GM23338 (cell line): ENCODE measurements at regions not wholly inside any gene's neighbourhood (a gene's known extent, or its start where the extent isn't known, plus 50 kb on each side); places are given as distances from the start of the nearest gene placed in this dataset.
"Not testable (repeated sequence)": the region's sequence is repeated elsewhere in the genome, so short reads cannot be mapped to it uniquely, and the experiment has no call there.

Experiments
- ATAC-seq: fragments of 200-7000 bp; cut with Tn5 transposase; 3 replicates; pipeline ENCODE4 v1.9.1; 2020
- DNase-seq: peaks from one replicate; pipeline ENCODE4 v3.0.0-alpha.2; 2015; ENCODE audit warnings: low spot score
- H2AFZ ChIP-seq: fragments of 200-600 bp; sonication (generic); 2 replicates; pipeline ENCODE4 v1.8.0; 2016; ENCODE audit warnings: antibody characterized with exemption, mild to moderate bottlenecking, moderate library complexity
- H3F3A ChIP-seq: fragments of 200-600 bp; sonication (generic); replicated peaks from 2 replicates; pipeline ENCODE4 v1.8.0; 2017; ENCODE audit warnings: antibody characterized with exemption, mixed run types, low read depth
- H3K27ac ChIP-seq: fragments of 200-600 bp; sonication (generic); 2 replicates; pipeline ENCODE4 v1.6.1; 2016; ENCODE audit warnings: low read depth
- H3K27me3 ChIP-seq: fragments of 200-600 bp; sonication (generic); 2 replicates; pipeline ENCODE4 v1.8.0; 2016; ENCODE audit warnings: mild to moderate bottlenecking, mixed run types, moderate library complexity; ENCODE audit not compliant: insufficient read depth
- H3K36me3 ChIP-seq: fragments of 200-600 bp; sonication (generic); 2 replicates; pipeline ENCODE4 v1.8.0; 2016; ENCODE audit warnings: mild to moderate bottlenecking; ENCODE audit not compliant: insufficient read depth
- H3K4me1 ChIP-seq: fragments of 200-600 bp; sonication (generic); 2 replicates; pipeline ENCODE4 v1.8.0; 2016; ENCODE audit warnings: mild to moderate bottlenecking, moderate library complexity; ENCODE audit not compliant: insufficient read depth
- H3K4me2 ChIP-seq: fragments of 200-600 bp; sonication (generic); 2 replicates; pipeline ENCODE4 v1.7.1; 2017; ENCODE audit warnings: mixed run types
- H3K4me3 ChIP-seq: fragments of 200-600 bp; sonication (generic); 2 replicates; pipeline ENCODE4 v1.6.1; 2016; ENCODE audit warnings: mixed run types
- H3K79me2 ChIP-seq: fragments of 200-600 bp; sonication (generic); replicated peaks from 2 replicates; pipeline ENCODE4 v1.8.0; 2017; ENCODE audit warnings: mild to moderate bottlenecking; ENCODE audit not compliant: insufficient read depth
- H3K9me2 ChIP-seq: fragments of 200-600 bp; sonication (generic); 2 replicates; pipeline ENCODE4 v1.8.0; 2017; ENCODE audit not compliant: insufficient read depth
- H4K20me1 ChIP-seq: fragments of 200-600 bp; sonication (generic); replicated peaks from 2 replicates; pipeline ENCODE4 v1.8.0; 2017; ENCODE audit warnings: mild to moderate bottlenecking; ENCODE audit not compliant: insufficient read depth
- H3K27ac Mint-ChIP-seq: 2 replicates; pipeline ENCODE4 v1.8.0; 2020; ENCODE audit warnings: inconsistent platforms, mild to moderate bottlenecking, moderate library complexity, mixed read lengths
- H3K27me3 Mint-ChIP-seq: 3 replicates; pipeline ENCODE4 v1.8.0; 2022; ENCODE audit warnings: low read depth, mild to moderate bottlenecking, moderate library complexity, mixed read lengths, inconsistent platforms; ENCODE audit not compliant: insufficient read depth, poor library complexity
- H3K36me3 Mint-ChIP-seq: 3 replicates; pipeline ENCODE4 v1.8.0; 2021; ENCODE audit warnings: low read depth, mild to moderate bottlenecking, inconsistent platforms, moderate library complexity, mixed read lengths
- H3K4me1 Mint-ChIP-seq: 3 replicates; pipeline ENCODE4 v1.8.0; 2020; ENCODE audit warnings: mild to moderate bottlenecking, inconsistent platforms, mixed read lengths
- H3K4me3 Mint-ChIP-seq: 3 replicates; pipeline ENCODE4 v1.8.0; 2021; ENCODE audit warnings: moderate library complexity, mild to moderate bottlenecking, inconsistent platforms, mixed read lengths
- H3K9me3 Mint-ChIP-seq: 3 replicates; pipeline ENCODE4 v1.8.0; 2020; ENCODE audit warnings: moderate library complexity, mild to moderate bottlenecking, inconsistent platforms, mixed read lengths
- CREB1 ChIP-seq: fragments of 250-450 bp; sonication (Bioruptor Pico); IDR thresholded peaks from 2 replicates; pipeline ENCODE4 v1.5.0; 2020; ENCODE audit warnings: low read depth, mild to moderate bottlenecking, moderate library complexity
- ETS1 ChIP-seq: IDR thresholded peaks from 2 replicates; pipeline ENCODE4 v1.6.1; 2016; ENCODE audit warnings: antibody characterized with exemption
- EZH2 ChIP-seq: fragments of 200-600 bp; sonication (generic); IDR thresholded peaks from one replicate; pipeline ENCODE4 v1.8.0; 2017; ENCODE audit warnings: antibody characterized with exemption, mild to moderate bottlenecking, low read depth; ENCODE audit not compliant: unreplicated experiment
- EZH2phosphoT487 ChIP-seq: fragments of 200-600 bp; sonication (generic); IDR thresholded peaks from one replicate; pipeline ENCODE4 v1.8.1; 2018; ENCODE audit warnings: antibody characterized with exemption; ENCODE audit not compliant: unreplicated experiment
- JUNB ChIP-seq: IDR thresholded peaks from one replicate; pipeline ENCODE4 v1.6.1; 2016; ENCODE audit warnings: antibody characterized with exemption; ENCODE audit not compliant: unreplicated experiment
- NANOG ChIP-seq: IDR thresholded peaks from 2 replicates; pipeline ENCODE4 v1.6.1; 2016; ENCODE audit warnings: antibody characterized with exemption, borderline replicate concordance
- REST ChIP-seq: IDR thresholded peaks from one replicate; pipeline ENCODE4 v1.6.1; 2018; ENCODE audit warnings: antibody characterized with exemption; ENCODE audit not compliant: unreplicated experiment
- STAT1 ChIP-seq: IDR thresholded peaks from one replicate; pipeline ENCODE4 v1.6.1; 2016; ENCODE audit warnings: antibody characterized with exemption; ENCODE audit not compliant: unreplicated experiment
- ZNF114 ChIP-seq: fragments of 250-450 bp; sonication (Bioruptor Pico); IDR thresholded peaks from 2 replicates; pipeline ENCODE4 v1.5.0; 2020; ENCODE audit warnings: mild to moderate bottlenecking, moderate library complexity
- ZNF462 ChIP-seq: fragments of 250-450 bp; sonication (Bioruptor Pico); IDR thresholded peaks from 2 replicates; pipeline ENCODE4 v1.5.0; 2020; ENCODE audit warnings: mild to moderate bottlenecking, moderate library complexity

GRCh38 chr4:133277940-133278339 is 128.8 kb downstream of the PCDH10 start:
- not testable (repeated sequence) for H3K4me2 ChIP-seq, H4K20me1 ChIP-seq, H3K4me1 Mint-ChIP-seq, H3K27ac ChIP-seq, H2AFZ ChIP-seq, H3K36me3 ChIP-seq, H3K4me3 Mint-ChIP-seq, H3K9me3 Mint-ChIP-seq, H3K4me3 ChIP-seq, H3K9me2 ChIP-seq, ATAC-seq, H3K36me3 Mint-ChIP-seq, H3K27me3 Mint-ChIP-seq, H3K27ac Mint-ChIP-seq, H3K79me2 ChIP-seq, H3K27me3 ChIP-seq, H3F3A ChIP-seq, H3K4me1 ChIP-seq, DNase-seq

GRCh38 chr4:133275246-133275645 is 126.2 kb downstream of the PCDH10 start:
- H3K27me3 ChIP-seq: no peaks in the 10 kb centered on the region
- DNase-seq (no peak), ATAC-seq (no peak)
- H3K4me3 Mint-ChIP-seq: no peak overlapping the region
- H3K4me1 Mint-ChIP-seq: peaks cover 9% of the 10 kb centered on the region; the same call in 2 of the 3 replicates
- H3K36me3 Mint-ChIP-seq: peaks cover 7% of the 10 kb centered on the region; the same call in 2 of the 3 replicates
- H3K4me3 ChIP-seq: no peak overlapping the region
- H3K4me2 ChIP-seq: no peak overlapping the region
- H3K36me3 ChIP-seq: peaks cover 4% of the 10 kb centered on the region; the same call in 1 of the 2 replicates
- H3K4me1 ChIP-seq: peaks cover 13% of the 10 kb centered on the region; the same call in 1 of the 2 replicates
- H3K27ac ChIP-seq: no peak overlapping the region
- no peaks in the 10 kb centered on the region for H4K20me1 ChIP-seq
- peak overlapping the region; percentile 69 for H2AFZ ChIP-seq
- no peak overlapping the region for H3K27ac Mint-ChIP-seq
- peaks cover 8% of the 10 kb centered on the region for H3K9me3 Mint-ChIP-seq
- 0 out of 2 replicates have a peak, but pooled peaks cover 3% of the 10 kb centered on the region for H3K9me2 ChIP-seq
- H3F3A ChIP-seq: no peaks in the 10 kb centered on the region
- H3K79me2 ChIP-seq: no peaks in the 10 kb centered on the region
- H3K27me3 Mint-ChIP-seq: no peaks in the 10 kb centered on the region
- no peak for TF ChIP-seq REST
- TF ChIP-seq JUNB: no peak
- no peak for TF ChIP-seq STAT1
- no peak for TF ChIP-seq NANOG
- no peak for TF ChIP-seq ZNF462
- TF ChIP-seq EZH2: no peak
- no peak for TF ChIP-seq ZNF114
- TF ChIP-seq EZH2phosphoT487: no peak
- TF ChIP-seq CREB1 (CRISPR knock-in tag): no peak
- TF ChIP-seq ETS1: no peak
